Fibroblast of skin of back (primary cell): ENCODE measurements at regions not wholly inside any gene's neighbourhood (a gene's known extent, or its start where the extent isn't known, plus 50 kb on each side); places are given as distances from the start of the nearest gene placed in this dataset.
"Not testable (repeated sequence)": the region's sequence is repeated elsewhere in the genome, so short reads cannot be mapped to it uniquely, and the experiment has no call there.

ENCODE experiments used
- DNase-seq: peaks from one replicate; pipeline ENCODE4 v3.0.0-alpha.2; 2013

GRCh38 chr16:8183176-8184099 lies 406.9 kb downstream of the TMEM114 start:
- no peak for DNase-seq

- DNase-seq = no peak
These were observed 407.6 kb downstream of the TMEM114 start for GRCh38 chr16:8182761-8183160.

- DNase-seq = no peak
These were observed 410.7 kb downstream of the TMEM114 start for GRCh38 chr16:8179615-8180014.

GRCh38 chr16:8178271-8178670 lies 412.0 kb downstream of the TMEM114 start:
- no peak for DNase-seq

GRCh38 chr16:8175411-8175810 lies 414.9 kb downstream of the TMEM114 start:
- no peak for DNase-seq

GRCh38 chr16:8173111-8173644 lies 417.1 kb downstream of the TMEM114 start:
- peak; percentile 69 for DNase-seq

GRCh38 chr16:8172551-8172950 lies 417.8 kb downstream of the TMEM114 start:
- no peak for DNase-seq

GRCh38 chr16:8168016-8168415 lies 422.3 kb downstream of the TMEM114 start:
- no peak for DNase-seq

GRCh38 chr16:8167436-8167835 lies 422.9 kb downstream of the TMEM114 start:
- DNase-seq = no peak

- DNase-seq = no peak
These were observed 432.3 kb downstream of the TMEM114 start for GRCh38 chr16:8158051-8158450.

GRCh38 chr16:8155275-8155674 lies 435.0 kb downstream of the TMEM114 start:
- DNase-seq = no peak

GRCh38 chr16:8146256-8147012 lies 443.9 kb downstream of the TMEM114 start:
- no peak for DNase-seq

- DNase-seq = no peak
These were observed 451.6 kb downstream of the TMEM114 start for GRCh38 chr16:8138666-8139065.

- no peak for DNase-seq
These were observed 452.7 kb downstream of the TMEM114 start for GRCh38 chr16:8137606-8138005.

GRCh38 chr16:8130197-8130596 lies 460.1 kb downstream of the TMEM114 start:
- no peak for DNase-seq

- DNase-seq = no peak
These were observed 463.2 kb downstream of the TMEM114 start for GRCh38 chr16:8127070-8127469.

GRCh38 chr16:8126313-8126712 lies 464.0 kb downstream of the TMEM114 start:
- no peak for DNase-seq

GRCh38 chr16:8120001-8120400 lies 470.3 kb downstream of the TMEM114 start:
- DNase-seq = no peak

- DNase-seq = no peak
These were observed 474.5 kb downstream of the TMEM114 start for GRCh38 chr16:8115814-8116213.

- DNase-seq = not testable (repeated sequence)
These were observed 475.4 kb downstream of the TMEM114 start for GRCh38 chr16:8114941-8115340.

- no peak for DNase-seq
These were observed 476.5 kb downstream of the TMEM114 start for GRCh38 chr16:8113843-8114242.

- no peak for DNase-seq
These were observed 479.5 kb downstream of the TMEM114 start for GRCh38 chr16:8110572-8111514.
